ENCODE measurements at regions not wholly inside any gene's neighbourhood (a gene's known extent, or its start where the extent isn't known, plus 50 kb on each side); places are given as distances from the start of the nearest gene placed in this dataset.

- Histone ChIP-seq H2AFZ (replicated peaks; ENCODE audit: low read length, poor library complexity) (no peak overlapping the region), H4K91ac (ENCODE audit: insufficient read depth, low read depth, low read length) (no peak overlapping the region), H3K9me1 (ENCODE audit: insufficient read depth, low read length) (no peaks in the 10 kb centered on the region), H3K14ac (replicated peaks; ENCODE audit: low read depth, low read length) (no peak overlapping the region), H3K18ac (ENCODE audit: low read depth, low read length) (no peak overlapping the region), H2BK120ac (ENCODE audit: low read depth, low read length) (no peak overlapping the region), H2AK9ac (replicated peaks; ENCODE audit: low read depth, low read length, poor library complexity) (no peak overlapping the region), H3K79me1 (ENCODE audit: low read depth in 1 of 2, low read length in 2 of 2) (no peaks in the 10 kb centered on the region), H3K9me3 (ENCODE audit: control insufficient read depth, insufficient read depth, low read length) (peaks cover 3% of the 10 kb centered on the region; the same call in 1 of the 2 replicates), H2BK20ac (ENCODE audit: low read depth, low read length) (no peak overlapping the region), H3K36me3 (ENCODE audit: control insufficient read depth, insufficient read depth, low read length) (no peaks in the 10 kb centered on the region), H4K20me1 (ENCODE audit: insufficient read depth, low read length) (no peaks in the 10 kb centered on the region), H2AK5ac (ENCODE audit: low read depth, low read length) (no peak overlapping the region), H2BK5ac (ENCODE audit: low read depth, low read length, poor library complexity, severe bottlenecking) (no peak overlapping the region), H3K9ac (ENCODE audit: low read depth, low read length) (no peak overlapping the region), H3K4ac (ENCODE audit: low read depth, low read length) (no peak overlapping the region), H3K56ac (ENCODE audit: extremely low read depth, insufficient read depth, low read length) (no peak overlapping the region), H3K4me3 (ENCODE audit: insufficient read depth, low read depth, low read length) (no peak overlapping the region), H3K23ac (ENCODE audit: low read depth, low read length) (no peak overlapping the region), H4K5ac (ENCODE audit: low read depth, low read length) (no peak overlapping the region), H3K27me3 (ENCODE audit: control insufficient read depth, insufficient read depth, low read length) (no peaks in the 10 kb centered on the region), H4K8ac (ENCODE audit: low read depth in 2 of 2, low read length in 2 of 2) (no peak overlapping the region), H3K4me1 (ENCODE audit: control insufficient read depth, insufficient read depth, low read length) (no peaks in the 10 kb centered on the region), H2BK15ac (ENCODE audit: low read depth, low read length) (no peak overlapping the region), H3K27ac (ENCODE audit: insufficient read depth, low read length) (no peak overlapping the region), H3K4me2 (ENCODE audit: low read depth, low read length) (no peak overlapping the region)
- WGBS, 2 experiments (ENCODE audit: extremely low coverage in 2 of 2, insufficient read length in 1 of 2): no CpG with 5 or more reads among the region's 5 CpGs
- ChIA-PET POLR2A (ENCODE audit: unreplicated experiment) (no interaction called here), CTCF (no interaction called here)
- intact Hi-C loops (cut with micrococcal nuclease): no loop called here
- dilution Hi-C loops (cut with HindIII; ENCODE audit: low sequenced_read_pairs, unreplicated experiment): no loop called here
- in situ Hi-C loops (cut with MboI; ENCODE audit: low sequenced_read_pairs): no loop called here
- no peak for ATAC-seq (ENCODE audit: low read depth)
- TF ChIP-seq RCOR1 (IDR thresholded peaks at IDR 0.05; ENCODE audit: insufficient replicate concordance, low read length): no peak
- TF ChIP-seq CEBPB (IDR thresholded peaks at IDR 0.05; ENCODE audit: low read depth, low read length): no peak
- no peak for TF ChIP-seq MXI1 (IDR thresholded peaks at IDR 0.05; ENCODE audit: borderline replicate concordance, low read depth, low read length)
- no peak for TF ChIP-seq ELK1 (IDR thresholded peaks at IDR 0.05; ENCODE audit: borderline replicate concordance, low read depth, low read length)
- TF ChIP-seq BHLHE40 (IDR thresholded peaks at IDR 0.05; ENCODE audit: low read depth, low read length): no peak
- no peak for TF ChIP-seq CTCF (conservative IDR thresholded peaks at IDR 0.05; ENCODE audit: low read depth, low read length)
- TF ChIP-seq POLR2A (IDR thresholded peaks at IDR 0.05; ENCODE audit: low read depth, low read length): no peak
- TF ChIP-seq SMC3 (IDR thresholded peaks at IDR 0.05; ENCODE audit: low read depth, low read length): no peak
- TF ChIP-seq USF2 (IDR thresholded peaks at IDR 0.05; ENCODE audit: low read depth, low read length): no peak
- TF ChIP-seq MAFK (IDR thresholded peaks at IDR 0.05; ENCODE audit: low read depth, low read length): no peak
- TF ChIP-seq CHD1 (IDR thresholded peaks at IDR 0.05; ENCODE audit: low read depth, low read length): no peak
- TF ChIP-seq RFX5 (IDR thresholded peaks at IDR 0.05; ENCODE audit: low read depth, low read length): no peak
- no peak for TF ChIP-seq NFE2L2 (IDR thresholded peaks at IDR 0.05; ENCODE audit: low read depth, low read length)
- DNase-seq: no peak
- BruUV-seq (replicated peaks): no TSS peak
Measured at GRCh38 chr2:102986826-102987490, 225.1 kb downstream of the TMEM182 start.
